Effector CD8-positive, alpha-beta T cell (primary cell): ENCODE measurements at regions not wholly inside any gene's neighbourhood (a gene's known extent, or its start where the extent isn't known, plus 50 kb on each side); places are given as distances from the start of the nearest gene placed in this dataset.

Source experiments
- DNase-seq: peaks from one replicate; lab custom pipeline; 2025; lab: John Stamatoyannopoulos, UW

DNA sequence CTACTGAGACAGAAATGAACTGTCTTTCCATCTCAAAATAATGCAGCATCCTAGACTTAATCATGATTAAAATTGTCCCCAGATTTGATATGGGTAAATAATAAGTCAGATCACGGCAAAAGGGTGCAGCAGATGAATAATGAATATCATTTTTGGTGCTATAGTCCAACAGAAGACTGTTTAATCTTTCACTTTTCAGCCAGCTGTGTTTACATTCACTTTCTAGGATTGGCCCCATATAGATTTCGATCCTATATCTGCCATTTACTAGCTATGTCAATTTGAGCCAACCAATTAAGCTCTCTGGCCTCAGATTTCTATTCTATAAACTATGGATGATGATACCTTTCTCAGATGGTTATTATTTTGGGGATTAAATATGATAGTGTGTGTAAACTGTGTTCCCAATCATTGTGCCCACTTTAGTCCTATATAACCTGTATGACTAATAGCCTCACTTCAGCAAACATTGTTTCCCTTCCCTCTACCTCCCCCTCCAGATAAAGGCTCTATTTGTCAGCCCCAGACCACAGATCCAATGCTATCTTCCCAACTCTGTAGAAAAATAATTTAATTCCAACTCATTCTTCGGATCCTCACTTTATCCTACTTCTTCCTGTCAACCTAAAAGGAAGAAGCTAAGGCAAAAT, 53.6 kb upstream of the NT5E start:
- no peak for DNase-seq

DNA sequence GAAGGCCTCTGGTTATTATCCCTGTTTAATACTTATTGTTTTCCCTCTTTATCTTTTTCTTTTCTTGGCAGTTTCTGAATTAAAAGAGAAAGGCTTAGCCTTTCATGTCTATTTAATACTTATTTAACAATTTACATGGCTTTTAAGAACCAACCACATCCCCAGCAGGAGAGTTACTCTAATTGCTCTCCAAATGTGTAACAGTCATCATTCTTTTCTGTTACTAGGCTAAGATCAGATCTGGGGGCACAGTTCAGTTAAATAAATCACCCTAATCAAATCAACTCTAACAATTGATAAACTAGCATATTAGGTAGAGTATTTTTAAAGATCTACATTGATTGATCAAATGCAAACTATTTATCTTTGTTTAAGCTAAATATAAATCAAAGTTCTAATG, 54.1 kb upstream of the NT5E start:
- DNase-seq: no peak

DNA sequence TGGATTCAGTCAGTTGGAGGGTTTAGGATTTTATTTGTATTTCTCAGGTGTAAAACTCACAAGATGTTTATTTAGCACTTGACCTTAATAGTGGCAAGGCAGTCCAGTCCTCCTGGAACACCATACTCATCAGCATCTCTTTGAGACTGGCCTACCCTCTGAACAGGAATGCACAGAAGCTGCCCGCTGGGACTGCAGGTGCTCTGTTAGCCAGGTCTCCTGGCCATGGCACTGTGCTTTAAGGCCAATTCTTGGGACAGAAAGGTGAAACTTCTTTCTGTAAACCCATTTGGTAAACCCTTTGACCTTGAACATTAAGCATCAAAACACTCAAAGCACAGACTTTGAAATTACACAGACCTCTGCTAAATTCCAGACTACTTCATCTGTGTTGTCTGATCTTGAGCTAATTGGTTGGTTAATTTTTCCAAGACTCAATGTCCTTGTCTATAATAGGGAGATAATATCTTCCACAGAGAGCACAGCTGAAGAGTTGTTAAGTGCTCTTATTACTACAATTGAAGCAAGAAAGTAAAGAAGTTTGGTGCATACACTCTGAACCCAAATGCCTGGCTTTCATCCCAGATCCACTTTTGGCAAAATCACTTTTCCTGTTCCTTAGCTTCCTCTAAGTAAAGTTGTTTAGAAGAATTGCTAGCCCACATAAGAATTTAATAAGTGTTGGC, 54.9 kb upstream of the NT5E start:
- DNase-seq: no peak

DNA sequence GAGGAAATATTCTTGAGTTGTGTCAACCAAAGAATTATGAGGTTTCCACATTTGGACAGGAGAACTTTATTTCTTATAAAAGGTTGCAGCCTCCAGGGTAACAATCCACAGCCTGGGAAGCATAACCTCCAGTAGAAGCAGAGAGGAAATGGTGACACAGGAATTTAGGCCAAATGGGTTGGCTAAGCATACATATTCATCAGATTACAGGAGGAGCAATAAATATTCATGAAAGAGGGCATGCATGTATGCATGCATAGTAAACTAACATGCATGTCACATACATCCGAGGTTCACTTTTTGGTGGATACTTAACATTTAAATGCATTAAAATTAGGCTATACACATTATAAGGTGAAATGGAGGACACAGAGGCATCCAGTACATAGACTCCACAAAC, 55.7 kb upstream of the NT5E start:
- no peak for DNase-seq

DNA sequence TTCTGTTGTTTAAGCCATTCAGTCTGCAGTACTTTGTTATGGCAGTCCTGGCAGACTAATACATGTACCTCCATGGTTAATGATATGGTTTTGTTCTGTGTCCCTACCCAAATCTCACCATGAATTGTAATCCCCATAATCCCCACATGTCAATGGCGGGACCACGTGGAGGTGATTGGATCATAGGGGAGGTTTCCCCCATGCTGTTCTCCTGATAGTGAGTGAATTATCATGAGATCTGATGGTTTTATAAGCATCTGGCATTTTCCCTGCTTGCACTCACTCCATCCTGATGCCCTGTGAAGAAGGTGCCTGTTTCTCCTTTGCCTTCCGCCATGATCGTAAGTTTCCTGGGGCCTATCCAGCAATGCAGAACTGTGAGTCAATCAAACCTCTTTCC, 57.5 kb upstream of the NT5E start:
- DNase-seq: no peak

DNA sequence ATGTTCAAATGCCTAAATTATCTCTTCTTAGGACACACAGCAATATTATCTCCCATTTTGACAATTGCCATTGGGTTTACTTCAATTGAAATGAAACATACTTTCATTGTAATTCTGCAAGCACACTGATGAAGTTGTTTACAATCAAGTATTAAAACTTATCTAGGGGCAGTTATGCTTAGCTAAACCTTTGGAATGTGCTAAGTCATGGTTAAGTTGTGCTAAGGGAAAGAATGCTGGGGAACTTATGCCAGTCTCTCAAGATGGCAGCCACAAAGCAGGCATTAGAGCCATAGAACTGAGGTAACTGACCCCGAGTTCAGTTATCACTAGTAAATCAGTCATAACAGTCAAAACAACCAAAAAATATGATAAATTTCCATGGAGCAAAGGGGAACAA, 59.1 kb upstream of the NT5E start:
- no peak for DNase-seq

DNA sequence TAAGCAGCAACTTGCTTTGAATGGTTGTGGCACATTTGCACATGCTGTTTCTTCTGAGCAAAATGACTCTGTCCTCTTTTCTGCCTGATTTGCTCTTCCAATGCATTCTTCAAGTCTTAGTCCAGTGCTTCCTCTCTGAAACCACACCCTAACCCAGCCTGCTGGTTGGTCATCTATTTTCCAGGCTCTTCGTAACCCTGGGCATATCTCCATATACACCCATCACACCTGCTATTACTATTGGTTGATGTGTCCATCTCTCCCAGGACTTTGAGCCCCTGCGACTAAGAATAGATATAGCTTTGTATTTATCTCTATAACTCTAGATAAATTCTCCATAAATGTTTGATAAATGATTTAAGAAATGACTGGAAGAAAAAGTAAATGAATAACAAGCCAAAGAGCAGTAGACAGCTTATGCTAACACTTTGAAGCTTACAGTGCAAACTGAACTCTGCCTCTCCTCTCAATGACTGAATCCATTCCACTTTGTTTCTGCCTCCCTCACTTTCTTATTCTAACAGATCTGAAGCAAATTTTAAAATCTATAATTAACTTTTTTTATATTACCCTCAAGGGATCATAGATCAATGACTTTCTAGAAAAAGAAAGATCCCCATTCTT, 59.7 kb upstream of the NT5E start:
- no peak for DNase-seq

DNA sequence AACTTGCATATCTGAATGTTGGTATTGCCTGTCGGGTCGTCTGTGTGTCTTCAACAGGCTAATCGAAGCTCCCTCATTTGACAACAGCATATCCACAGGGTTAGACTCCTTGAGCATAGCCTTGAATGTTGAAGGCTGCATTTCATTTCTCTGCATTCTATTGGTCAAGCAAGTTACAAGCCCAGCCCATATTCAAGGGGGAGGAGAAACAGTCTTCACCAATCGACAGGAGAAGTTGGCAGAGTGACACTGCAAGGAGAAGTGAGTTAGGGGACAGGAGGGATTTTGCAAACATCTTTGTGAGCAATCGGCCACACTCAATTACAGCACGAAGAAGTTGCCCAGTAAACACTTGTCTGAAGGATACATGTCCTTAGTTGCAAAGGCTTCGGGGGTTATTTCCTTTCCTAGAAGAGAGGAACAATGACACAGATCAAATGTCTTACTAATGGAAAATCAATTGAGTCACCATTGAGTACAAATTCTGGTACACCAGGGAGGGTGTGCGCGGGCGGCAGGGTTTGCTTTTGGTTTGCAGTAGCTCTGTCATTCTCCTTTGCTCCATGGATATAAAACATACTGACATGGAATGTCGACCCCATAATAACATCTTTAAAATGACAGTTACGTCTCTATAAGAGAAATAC, 60.6 kb upstream of the NT5E start:
- no peak for DNase-seq

DNA sequence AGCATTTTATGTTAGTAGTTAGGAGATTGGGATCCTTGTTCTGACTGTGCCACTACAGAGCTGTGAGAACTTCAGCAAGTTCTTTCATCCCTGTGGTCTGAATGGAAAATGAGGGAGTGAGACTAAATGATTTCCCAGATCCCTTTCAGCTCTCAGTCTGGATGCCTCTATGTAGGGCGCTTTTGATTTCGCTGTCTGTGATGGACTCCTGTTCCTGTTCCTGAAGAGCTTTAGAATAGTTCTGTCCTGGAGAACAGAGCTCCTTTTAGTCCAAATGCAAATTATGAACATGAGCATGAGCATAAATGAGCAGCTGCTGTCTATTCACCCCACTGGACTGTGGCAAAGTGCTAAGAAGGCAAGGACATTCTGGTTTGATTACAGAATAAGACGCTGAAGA, 61.4 kb upstream of the NT5E start:
- DNase-seq: no peak

DNA sequence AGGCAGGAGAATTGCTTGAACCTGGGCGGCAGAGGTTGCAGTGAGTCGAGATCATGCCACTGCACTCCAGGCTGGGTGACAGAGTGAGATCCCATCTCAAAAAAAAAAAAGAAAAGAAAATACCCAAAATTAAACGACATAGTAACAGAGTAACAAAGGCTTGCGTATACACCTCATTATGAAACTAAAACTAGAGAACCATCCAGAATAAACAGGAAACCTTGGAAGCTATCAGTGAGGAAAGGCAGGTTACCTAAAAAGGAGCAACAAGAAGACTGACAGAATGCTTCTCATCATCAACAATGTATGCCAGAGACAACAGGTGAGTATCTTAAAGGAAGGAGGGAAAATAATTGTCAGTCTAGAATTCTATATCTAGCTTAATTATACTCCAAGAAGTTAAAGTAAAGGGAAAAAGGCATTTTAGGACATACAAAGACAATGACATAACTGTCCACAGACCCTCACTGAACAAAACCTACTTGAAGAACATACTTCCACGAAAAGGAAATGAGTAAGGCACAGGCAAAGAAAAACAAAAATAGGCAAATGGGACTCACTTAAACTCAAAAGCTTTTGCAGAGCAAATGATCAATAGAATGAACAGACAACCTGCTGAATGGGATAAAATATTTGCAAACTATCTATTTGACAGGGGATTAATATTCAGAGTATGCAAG, 64.1 kb upstream of the NT5E start:
- no peak for DNase-seq

DNA sequence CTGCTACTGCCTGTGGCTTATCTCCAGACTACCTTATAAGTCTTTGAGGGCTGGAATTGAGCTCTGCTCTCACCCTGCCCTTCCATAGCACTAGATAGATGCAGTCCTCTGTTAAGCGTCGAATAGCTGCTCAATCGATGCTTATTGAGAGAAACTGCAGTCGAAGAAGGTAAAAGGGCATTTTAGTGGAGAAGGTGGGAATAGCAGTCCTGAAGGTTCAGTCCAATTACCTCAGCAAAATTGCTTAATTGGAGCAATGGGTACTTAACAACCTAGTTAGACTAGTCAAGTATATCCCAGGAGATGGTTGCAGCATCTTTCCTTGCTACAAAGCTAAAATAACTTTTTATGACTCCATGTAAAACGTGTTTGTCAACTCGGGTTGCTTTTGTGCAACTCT, 66.8 kb upstream of the NT5E start:
- DNase-seq: no peak

DNA sequence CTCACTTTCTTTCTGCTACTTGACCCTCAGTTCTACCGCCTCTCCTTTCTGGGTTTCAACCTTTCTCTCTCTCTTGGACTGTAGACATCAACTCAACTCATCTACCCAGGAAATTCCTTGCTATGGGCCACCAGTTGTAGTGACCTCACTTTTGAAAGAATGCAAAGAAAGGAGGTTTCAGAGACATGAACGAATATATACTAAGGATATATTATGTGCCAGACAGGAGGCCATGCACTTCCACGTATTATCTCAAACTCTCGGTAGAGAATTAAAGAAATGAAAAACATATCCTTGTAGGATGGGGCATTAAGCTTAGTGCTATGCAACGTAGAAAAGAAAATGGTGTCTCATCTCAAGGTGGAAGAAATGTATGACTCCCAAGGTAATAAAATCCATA, 67.3 kb upstream of the NT5E start:
- DNase-seq: no peak

DNA sequence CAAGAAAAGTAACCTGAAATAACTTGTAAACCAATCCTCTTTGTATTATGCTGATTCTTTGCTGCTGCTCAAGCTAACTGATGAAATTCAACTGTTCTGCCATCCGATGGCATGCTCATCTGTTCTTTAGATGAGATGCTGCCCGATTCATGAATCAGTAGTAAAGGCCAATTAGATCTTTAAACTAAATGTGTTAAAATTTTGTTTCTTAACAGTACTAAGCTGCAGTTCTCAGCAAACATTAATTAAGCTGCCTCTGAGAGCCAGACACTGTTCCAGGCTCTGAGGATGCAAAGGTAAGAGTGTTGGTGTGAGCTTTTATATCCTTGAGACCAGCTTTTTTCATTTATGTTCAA, 77.0 kb upstream of the NT5E start:
- no peak for DNase-seq

DNA sequence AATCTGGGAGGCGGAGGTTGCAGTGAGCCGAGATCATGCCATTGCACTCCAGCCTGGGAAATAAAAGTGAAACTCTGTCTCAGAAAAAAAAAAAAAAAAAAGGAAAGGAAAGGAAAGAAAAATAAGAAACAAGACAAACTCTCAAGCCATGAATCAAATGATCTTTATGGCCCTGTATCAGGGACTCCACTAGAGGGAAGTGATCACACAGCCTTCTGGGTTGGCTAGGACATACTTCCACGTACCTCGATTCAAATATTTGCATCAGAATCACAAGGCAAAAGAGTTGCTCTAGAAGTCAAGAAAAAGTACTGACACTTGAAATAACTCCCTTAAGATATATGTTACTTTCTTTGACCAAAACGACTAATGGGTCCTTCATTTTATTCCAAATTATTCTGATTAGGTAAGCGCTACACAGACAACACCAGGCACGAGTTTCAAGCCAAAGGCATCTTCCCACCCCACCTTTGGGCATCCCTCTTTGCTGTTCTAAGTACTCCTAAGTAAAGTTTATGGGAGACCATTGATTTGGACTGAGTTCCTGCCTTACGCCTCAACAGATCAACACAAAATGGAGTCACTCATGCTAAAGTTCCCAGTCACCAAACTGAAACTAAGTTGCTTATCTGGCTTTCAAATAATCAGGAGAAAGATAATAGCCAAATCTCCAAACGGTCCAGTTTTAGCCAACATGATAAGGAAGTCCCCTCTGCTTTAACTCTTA, 77.5 kb upstream of the NT5E start:
- DNase-seq: no peak

DNA sequence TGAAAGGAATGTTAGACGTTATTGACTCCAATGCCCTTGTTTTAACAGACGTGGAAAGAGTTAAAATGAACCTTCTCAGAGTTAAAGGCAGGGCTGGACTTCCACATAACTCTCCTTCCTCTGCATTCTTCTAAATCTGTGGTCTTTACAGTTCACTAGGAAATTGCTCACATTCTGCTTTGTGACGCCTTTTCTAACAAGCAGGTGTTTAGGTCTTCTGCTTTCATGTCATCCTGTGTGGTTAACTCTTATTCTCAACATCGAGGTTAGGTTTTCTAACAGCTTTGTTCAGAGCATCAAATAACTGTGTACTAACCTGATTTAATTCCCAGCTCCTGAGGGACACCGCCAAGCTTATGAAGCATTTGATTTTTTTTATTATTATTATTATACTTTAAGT, 81.3 kb upstream of the NT5E start:
- no peak for DNase-seq

DNA sequence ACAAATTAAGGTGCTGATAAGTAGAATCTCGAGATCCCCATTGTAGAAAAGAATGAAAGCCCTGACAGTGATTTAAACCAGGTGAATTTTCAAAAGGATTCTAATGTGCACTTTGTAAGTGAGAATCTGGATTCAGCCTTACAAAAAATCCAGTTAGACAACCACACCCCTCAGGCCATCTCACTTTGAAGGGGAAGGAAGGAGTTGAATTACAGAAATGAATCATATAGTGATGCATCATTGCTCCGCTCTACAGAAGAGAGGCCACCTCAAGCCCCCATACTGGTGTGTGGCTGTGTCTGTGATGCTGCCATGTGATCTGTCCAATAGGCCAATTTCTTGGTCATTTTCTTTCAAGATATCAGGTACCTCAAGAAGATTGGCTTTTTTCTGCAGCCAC, 85.5 kb upstream of the NT5E start:
- no peak for DNase-seq

DNA sequence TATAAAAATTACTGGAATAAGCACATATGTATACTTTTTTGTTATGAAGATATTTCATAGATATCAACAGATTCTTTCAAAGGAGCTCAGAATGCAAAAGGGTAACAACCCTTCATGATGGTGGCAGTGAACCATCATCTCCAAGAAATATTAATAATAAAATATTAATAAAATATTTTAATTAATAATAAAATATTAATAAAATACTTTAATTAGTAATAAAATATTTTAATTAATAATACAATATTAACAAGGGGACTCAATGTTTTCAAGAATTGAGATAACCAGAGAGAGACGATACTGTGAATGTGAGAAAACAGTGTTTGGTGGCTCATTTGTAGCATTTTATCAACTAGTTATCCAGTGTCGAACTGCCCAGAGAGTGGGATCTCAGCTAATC, 86.0 kb upstream of the NT5E start:
- no peak for DNase-seq

DNA sequence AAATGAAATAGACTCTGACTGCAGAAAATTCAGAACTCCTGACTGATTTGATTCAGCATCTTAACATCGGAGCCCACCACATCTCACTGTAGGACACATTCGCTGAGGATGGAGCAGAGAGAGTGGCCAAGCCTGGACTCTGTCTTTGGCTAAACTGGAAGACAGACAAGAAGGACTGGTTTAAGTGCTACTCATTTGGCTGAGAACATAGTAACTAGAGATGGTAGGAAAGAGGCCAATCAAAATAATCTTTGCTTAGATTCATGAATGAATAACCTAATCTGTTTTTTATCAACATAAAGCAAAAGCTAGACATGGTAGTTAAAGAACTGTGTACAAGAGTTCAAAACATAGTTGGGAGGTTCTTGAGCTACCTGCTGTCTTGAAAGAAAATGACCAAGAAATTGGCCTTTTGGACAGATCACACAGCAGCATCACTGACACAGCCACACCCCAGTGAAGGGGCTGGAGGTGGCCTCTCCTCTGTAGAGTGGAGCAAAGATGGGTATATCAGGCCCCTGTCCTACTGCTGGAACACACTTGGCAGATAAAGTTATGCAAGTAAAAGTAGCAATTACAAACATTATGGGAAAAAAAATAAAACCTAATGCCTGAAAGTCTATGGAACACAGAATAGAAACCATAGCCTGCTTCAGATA, 87.1 kb upstream of the NT5E start:
- DNase-seq: no peak

DNA sequence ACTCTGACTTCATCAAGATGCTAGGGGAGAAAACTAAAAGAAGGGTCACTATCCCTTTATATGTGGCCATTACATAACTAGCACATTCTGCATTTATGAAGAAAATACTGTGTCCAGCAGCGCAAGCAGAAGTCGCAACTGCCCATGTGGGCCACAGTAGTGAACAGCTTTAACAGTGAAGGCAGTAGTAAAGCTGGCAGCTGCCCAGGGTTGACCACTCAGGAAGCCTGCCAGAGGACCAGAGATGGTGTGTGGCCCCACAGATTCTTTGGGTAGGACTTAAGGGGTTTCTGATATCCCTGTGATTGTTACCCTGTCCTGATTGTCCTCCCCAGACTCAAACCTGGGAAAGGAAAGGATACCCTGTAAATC, 88.3 kb upstream of the NT5E start:
- DNase-seq: no peak

DNA sequence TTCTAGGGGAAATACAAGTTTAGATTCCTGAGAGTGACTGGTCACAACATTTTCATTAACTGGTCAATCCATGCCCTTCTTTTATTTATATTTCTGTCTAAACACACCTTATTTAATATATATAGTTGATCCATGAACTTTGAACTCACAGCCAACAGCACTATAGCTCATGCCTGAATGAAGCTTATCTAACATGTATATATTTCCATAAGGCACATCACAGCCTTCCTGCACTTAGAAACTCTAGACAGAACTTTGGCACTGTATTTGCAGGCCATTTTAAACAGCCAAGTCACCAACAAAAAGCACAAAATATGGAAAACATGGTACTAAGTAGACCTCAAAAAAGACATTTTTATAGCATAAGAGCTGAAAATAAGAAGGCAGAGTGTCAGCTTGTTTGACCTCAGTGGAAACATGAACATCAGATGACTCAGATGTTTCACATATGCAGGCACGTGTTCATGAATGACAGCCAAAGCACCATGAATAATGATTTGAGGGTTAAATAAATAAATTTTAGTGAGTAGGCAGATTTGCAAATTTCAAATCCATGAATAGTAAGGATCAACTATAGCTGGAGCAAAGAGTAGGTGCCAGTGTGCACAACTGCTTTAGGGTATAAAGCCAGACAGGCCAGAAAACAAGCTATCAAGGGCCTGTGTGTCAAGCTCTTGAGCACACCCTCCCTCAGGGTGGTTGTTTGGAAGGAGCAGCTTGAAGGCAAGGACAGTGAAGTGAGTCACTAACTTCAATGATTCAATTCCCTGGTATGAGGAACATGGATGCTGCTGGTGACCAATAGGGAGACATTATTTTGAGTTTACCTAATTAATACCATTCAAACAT, 88.9 kb upstream of the NT5E start:
- DNase-seq: no peak

DNA sequence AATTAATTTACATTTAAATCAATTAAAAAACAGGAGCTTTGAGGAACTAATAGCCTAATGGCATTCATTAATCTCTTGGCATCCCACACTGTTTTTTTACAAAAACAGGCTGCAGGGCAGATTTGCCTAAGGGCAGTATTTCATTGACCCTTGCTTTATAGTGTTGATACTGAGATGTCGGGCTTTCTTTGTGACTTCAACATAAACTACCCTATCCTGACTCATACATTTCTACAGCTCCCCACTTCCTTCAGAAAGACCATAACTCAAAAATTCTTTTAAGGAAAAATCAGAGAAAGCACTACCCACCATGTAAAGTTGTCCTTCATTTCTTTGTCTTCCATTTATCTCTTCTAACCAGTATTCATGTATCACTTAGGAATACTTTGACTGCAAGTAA, 92.2 kb upstream of the NT5E start:
- DNase-seq: no peak
